ENCODE measurements at regions not wholly inside any gene's neighbourhood (a gene's known extent, or its start where the extent isn't known, plus 50 kb on each side); places are given as distances from the start of the nearest gene placed in this dataset.

DNA sequence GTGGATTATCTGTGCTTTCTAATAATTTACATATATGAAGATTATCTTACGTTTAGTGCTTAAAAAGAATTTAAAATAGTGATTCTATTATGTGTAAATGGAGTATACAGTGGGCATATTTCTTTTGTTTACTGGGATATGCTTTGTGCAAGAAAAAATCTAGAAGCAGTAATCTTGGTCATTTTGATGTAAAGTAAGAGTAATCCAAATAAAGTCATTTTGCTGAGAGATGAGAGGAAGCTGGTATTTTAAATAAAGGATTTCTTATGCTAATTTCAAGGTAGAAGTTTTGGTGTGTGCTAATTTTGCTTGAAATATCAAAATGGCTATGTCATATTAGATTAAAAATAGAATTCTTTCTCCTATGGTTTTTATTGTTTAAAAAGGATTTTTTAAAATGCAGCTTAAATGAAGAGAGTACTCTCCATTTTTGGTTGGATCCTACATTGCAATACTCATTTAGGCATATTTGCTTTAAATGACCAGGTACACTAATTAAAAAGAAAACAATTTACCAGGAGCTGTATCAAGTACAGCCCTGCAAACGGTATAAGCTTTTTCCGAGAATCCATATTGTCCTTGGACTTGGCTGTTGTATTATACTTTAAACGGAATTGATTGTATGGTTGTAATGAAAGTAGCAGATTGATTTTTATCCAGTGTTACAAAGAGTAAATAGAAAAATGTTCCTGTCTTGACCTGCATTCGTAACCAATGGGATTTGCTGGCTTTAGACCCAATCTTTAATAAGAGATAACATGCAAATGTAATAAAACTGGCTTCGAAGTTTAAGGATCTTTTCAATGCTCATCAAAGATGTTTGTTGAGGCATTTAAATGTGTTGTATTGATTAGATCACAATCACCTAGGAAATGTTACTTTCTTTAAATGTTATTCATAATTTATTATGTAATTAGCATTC lies 574.7 kb downstream of the USP25 start:
- no peak for DNase-seq (ENCODE audit: low read depth, low spot score)

- peak; percentile 67 for DNase-seq (ENCODE audit: low read depth, low spot score)
Measured at GRCh38 chr21:16305686-16306085, 575.9 kb downstream of the USP25 start.

DNA sequence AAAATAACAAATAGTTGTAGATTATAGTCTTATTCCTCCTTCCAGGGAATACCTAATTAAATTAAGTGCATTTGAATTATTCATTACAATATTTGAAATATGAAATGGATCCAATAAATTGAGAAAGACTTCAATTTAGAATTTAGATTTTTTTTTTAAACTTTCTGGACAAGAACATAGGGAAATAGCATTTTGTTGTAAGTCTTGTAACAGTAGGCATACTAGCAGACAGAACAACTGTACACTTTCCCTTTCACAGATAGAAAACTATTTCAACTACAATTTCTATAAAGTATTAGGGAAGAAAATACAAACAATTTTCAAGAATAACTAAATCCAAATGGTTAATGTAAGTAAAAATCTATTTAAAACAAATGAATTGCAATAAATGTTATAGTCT lies 577.5 kb downstream of the USP25 start:
- DNase-seq (ENCODE audit: low read depth, low spot score) = no peak

GRCh38 chr21:16308269-16308668 lies 578.5 kb downstream of the USP25 start:
- DNase-seq (ENCODE audit: low read depth, low spot score) = no peak

DNA sequence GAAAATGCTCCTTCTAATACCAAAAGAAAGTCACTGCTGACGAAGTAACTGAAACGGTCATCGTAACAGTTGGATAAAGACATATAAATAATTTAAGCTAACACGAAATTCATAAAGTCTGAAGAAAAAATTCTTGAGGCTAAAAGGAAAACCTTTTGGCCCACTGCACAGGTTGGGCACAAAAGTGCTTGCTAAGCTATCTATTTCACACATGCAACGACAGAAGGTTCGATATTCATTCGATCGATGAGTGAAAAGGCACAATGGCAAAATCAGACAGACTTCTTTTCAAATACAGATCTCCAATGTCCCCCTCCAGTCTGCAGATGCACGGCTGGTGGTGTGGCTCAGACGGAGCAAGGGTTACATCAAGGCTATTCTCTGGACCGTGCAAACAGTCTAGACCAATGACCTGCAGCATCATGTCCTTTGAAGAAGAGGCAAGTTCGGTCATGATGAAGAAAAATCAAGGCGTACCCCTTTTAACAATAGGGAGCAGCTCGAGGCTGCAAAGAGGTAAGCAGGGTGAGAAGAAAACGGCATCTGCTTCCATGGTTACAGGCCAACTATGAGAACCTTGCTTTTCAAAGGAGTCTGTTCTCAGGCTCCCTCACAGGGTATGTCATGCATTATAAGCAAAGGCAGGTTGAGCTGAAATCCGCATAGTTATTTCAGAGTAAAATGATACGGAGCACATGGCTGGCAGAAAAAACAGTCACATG lies 579.6 kb downstream of the USP25 start:
- DNase-seq (ENCODE audit: low read depth, low spot score) = peak; percentile 63

DNA sequence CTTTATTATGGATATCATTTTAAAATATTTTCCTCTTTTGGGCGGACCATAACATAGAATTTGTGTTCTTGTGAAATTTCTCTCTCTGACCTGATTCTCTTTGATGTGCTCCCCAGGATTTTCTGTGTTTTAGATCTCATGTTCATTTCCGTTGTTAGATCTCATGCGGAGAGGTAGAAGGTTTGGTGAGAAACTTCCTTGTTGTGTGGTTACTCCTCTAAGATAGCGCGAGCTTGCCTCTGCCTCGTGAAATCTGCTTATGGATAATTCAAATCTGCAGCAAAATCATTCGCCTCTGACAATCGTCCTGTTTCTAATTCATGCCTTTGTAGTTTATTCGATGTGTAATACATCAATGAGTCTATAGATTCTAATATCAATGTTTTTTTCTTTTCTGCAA lies 580.4 kb downstream of the USP25 start:
- no peak for DNase-seq (ENCODE audit: low read depth, low spot score)

DNA sequence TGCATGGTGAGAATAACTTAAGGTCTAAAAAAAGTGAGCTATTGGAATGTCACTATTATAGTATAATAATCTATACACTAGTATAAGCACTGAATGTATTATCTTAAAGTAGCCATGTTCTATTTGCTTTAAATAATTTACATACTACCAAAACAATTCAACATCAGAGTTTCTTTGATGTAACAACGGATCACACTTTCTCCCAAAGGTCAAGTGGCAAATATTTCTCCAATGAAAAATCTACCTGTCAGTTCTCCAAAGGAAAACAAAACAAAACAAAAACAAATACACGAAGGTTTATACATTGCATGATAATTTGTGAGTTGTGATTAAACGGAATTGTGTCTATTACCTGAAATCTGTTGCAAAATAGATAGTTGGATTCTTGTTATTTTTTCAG lies 581.4 kb downstream of the USP25 start:
- no peak for DNase-seq (ENCODE audit: low read depth, low spot score)

- no peak for DNase-seq (ENCODE audit: low read depth, low spot score)
Measured at GRCh38 chr21:16312321-16312720, 582.5 kb downstream of the USP25 start.

GRCh38 chr21:16315223-16315622 lies 585.4 kb downstream of the USP25 start:
- DNase-seq (ENCODE audit: low read depth, low spot score) = peak; percentile 55

- DNase-seq (ENCODE audit: low read depth, low spot score) = no peak
Measured at GRCh38 chr21:16318651-16319300, 589.0 kb downstream of the USP25 start.

DNA sequence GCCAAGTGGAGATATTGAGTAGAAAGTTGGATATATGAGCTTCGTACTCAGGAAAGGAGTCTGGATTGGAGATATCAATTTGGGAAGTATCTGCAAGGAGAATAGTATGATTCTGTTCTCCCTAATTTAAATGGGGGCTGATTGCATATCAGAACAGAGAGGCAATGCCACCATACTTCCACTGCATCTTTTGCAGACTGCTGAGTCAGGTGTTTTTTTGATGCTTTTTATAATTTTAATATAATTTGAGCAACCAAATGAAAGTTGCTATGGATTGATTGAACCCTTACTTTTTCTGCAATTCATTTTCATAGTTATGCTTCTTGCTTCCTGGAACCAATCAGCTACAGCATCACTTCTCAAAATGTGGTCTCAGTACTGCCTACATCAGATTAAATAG lies 590.3 kb downstream of the USP25 start:
- DNase-seq (ENCODE audit: low read depth, low spot score) = no peak

GRCh38 chr21:16322454-16322853 lies 592.7 kb downstream of the USP25 start:
- DNase-seq (ENCODE audit: low read depth, low spot score) = no peak

GRCh38 chr21:16323596-16323995 lies 593.8 kb downstream of the USP25 start:
- no peak for DNase-seq (ENCODE audit: low read depth, low spot score)

- no peak for DNase-seq (ENCODE audit: low read depth, low spot score)
Measured at GRCh38 chr21:16324630-16325029, 594.8 kb downstream of the USP25 start.

- DNase-seq (ENCODE audit: low read depth, low spot score) = peak; percentile 68
Measured at GRCh38 chr21:16330082-16330907, 600.5 kb downstream of the USP25 start.

GRCh38 chr21:16330908-16331268 lies 601.1 kb downstream of the USP25 start:
- DNase-seq (ENCODE audit: low read depth, low spot score) = no peak

DNA sequence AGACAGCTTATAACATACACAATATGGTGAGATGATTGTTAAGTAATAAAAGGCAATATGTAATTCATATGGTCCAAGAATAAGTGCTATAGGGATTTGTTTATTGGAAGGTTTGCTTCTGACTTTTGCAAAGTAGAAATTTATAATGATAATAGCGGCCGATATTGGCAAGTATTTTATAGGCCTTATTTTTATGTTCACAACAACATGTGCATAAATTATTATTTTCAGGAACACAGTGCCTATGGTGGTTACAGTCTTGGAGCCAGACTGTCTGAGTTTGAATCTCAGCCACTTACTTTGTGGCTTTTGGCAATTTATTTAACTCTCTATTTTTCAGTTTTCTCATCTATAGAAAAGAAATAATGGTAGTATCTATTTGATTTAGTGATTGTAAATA lies 607.5 kb downstream of the USP25 start:
- DNase-seq (ENCODE audit: low read depth, low spot score) = no peak

- DNase-seq (ENCODE audit: low read depth, low spot score) = no peak
Measured at GRCh38 chr21:16342932-16343331, 613.1 kb downstream of the USP25 start.

GRCh38 chr21:16343776-16344175 lies 614.0 kb downstream of the USP25 start:
- DNase-seq (ENCODE audit: low read depth, low spot score) = no peak

DNA sequence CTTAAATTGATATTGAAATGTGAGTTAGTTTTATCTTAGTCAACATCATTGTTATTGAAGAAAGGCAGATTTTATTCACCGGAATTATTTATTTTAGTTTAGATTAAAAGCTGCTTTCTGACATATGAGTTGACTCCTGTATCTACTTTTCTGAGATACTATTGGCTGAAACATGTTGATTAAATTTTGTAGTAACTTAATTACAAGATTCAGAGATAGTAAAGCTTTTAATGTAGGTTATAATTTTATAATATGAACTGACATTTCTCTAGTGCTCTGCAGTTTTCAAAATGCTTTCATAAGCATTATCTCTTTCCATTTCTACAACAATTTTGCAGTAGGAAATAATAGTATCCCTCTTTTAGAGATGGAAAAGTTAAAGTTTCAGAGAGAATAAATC lies 616.0 kb downstream of the USP25 start:
- DNase-seq (ENCODE audit: low read depth, low spot score) = no peak

- DNase-seq (ENCODE audit: low read depth, low spot score) = no peak
Measured at GRCh38 chr21:16347223-16347622, 617.4 kb downstream of the USP25 start.

DNA sequence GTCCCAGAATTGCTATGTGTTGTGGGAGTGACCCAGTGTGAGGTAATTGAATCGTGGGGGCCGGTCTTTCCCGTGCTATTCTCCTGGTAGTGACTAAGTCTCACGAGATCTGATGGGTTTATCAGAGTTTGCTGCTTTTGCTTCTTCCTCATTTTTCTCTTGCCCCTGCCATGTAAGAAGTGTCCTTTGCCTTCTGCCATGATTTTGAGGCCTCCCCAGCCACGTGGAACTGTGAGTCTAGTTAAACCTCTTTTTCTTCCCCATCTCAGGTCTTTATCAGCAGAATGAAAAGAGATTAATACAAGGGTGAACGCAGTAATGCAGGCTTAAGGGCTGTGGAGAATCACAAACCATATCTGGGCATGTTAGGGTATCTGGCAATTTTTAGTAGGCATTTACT lies 624.0 kb downstream of the USP25 start:
- DNase-seq (ENCODE audit: low read depth, low spot score) = no peak

Measured in smooth muscle cell of the brain vasculature (primary cell).